SK-N-SH (cell line): ENCODE measurements at regions not wholly inside any gene's neighbourhood (a gene's known extent, or its start where the extent isn't known, plus 50 kb on each side); places are given as distances from the start of the nearest gene placed in this dataset.

Source experiments
- CTCF ChIA-PET: fragments of 300-600, 350-600 bp; formaldehyde crosslinking; extraction: SDS; loops from one replicate; lab custom pipeline; 2021; lab: Yijun Ruan, JAX
- POLR2A ChIA-PET: fragments of 350-600 bp; sonication (Branson Sonifier 250); formaldehyde crosslinking; extraction: SDS; loops from one replicate; lab custom pipeline; 2020; ENCODE audit warnings: antibody characterized with exemption, inconsistent platforms; lab: Yijun Ruan, JAX
- DNase-seq: peaks from one replicate; pipeline ENCODE4 v3.0.0; 2012
- H2AFZ ChIP-seq: fragments of 200-600 bp; sonication (generic); 2 replicates; pipeline ENCODE4 v1.8.1; 2016; ENCODE audit warnings: antibody characterized with exemption, mild to moderate bottlenecking, low read depth
- H3F3A ChIP-seq: fragments of 200-600 bp; sonication (generic); replicated peaks from 2 replicates; pipeline ENCODE3; 2016; ENCODE audit warnings: antibody characterized with exemption, mild to moderate bottlenecking; ENCODE audit not compliant: insufficient read depth
- H3K27ac ChIP-seq, 2 experiments: fragments of 200-500 bp in 1 of 2; fragments of 200-600 bp in 1 of 2; sonication (Bioruptor generic) in 1 of 2; sonication (generic), shearing (Covaris generic) in 1 of 2; 2 replicates each; pipeline versions ENCODE4 v1.5.1 to v1.6.1; 2014 to 2016; ENCODE audit warnings: low read depth in 2 of 2, inconsistent platforms in 1 of 2, low read length in 1 of 2, mild to moderate bottlenecking in 1 of 2, mixed read lengths in 1 of 2
- H3K27me3 ChIP-seq: fragments of 200-600 bp; sonication (generic), shearing (Covaris generic); 2 replicates; pipeline ENCODE4 v1.6.1; 2016; ENCODE audit warnings: mixed run types; ENCODE audit not compliant: insufficient read depth
- H3K36me3 ChIP-seq, 2 experiments: fragments of 200-500 bp in 1 of 2; fragments of 200-600 bp in 1 of 2; sonication (Bioruptor generic) in 1 of 2; sonication (generic) in 1 of 2; replicated peaks in 1 of 2; 2 replicates each; pipeline versions ENCODE3 to v1.5.1; 2014 to 2016; ENCODE audit warnings: low read length in 1 of 2, mild to moderate bottlenecking in 1 of 2; ENCODE audit not compliant: insufficient read depth in 2 of 2, control insufficient read depth in 1 of 2
- H3K4me1 ChIP-seq, 2 experiments: fragments of 200-500 bp in 1 of 2; fragments of 200-600 bp in 1 of 2; sonication (Bioruptor generic) in 1 of 2; sonication (generic), shearing (Covaris generic) in 1 of 2; 2 replicates each; pipeline versions ENCODE4 v1.5.1 to v1.6.1; 2014 to 2016; ENCODE audit warnings: low read depth in 1 of 2, low read length in 1 of 2, mixed run types in 1 of 2; ENCODE audit not compliant: insufficient read depth in 2 of 2, control insufficient read depth in 1 of 2
- H3K4me2 ChIP-seq: fragments of 200-600 bp; sonication (generic), shearing (Covaris generic); 2 replicates; pipeline ENCODE4 v1.6.1; 2017; ENCODE audit warnings: mixed run types
- H3K4me3 ChIP-seq, 2 experiments: fragments of 200-500 bp in 1 of 2; fragments of 200-600 bp in 1 of 2; sonication (Bioruptor generic) in 1 of 2; sonication (generic), shearing (Covaris generic) in 1 of 2; 2 replicates each; pipeline versions ENCODE4 v1.5.1 to v1.8.1; 2014 to 2016; ENCODE audit warnings: low read depth in 2 of 2, inconsistent platforms in 1 of 2, low read length in 1 of 2, mild to moderate bottlenecking in 1 of 2, mixed read lengths in 1 of 2, moderate library complexity in 1 of 2
- H3K79me2 ChIP-seq: fragments of 200-600 bp; sonication (generic); 2 replicates; pipeline ENCODE4 v1.8.1; 2017; ENCODE audit warnings: mild to moderate bottlenecking; ENCODE audit not compliant: insufficient read depth
- H3K9ac ChIP-seq: fragments of 200-600 bp; sonication (generic); 2 replicates; pipeline ENCODE4 v1.6.1; 2017; ENCODE audit warnings: mixed run types
- H3K9me2 ChIP-seq: fragments of 200-600 bp; sonication (generic); 2 replicates; pipeline ENCODE4 v1.6.1; 2017; ENCODE audit warnings: mixed run types
- H3K9me3 ChIP-seq: fragments of 200-600 bp; sonication (generic); 2 replicates; pipeline ENCODE4 v1.6.1; 2017; ENCODE audit warnings: mixed run types, mild to moderate bottlenecking, moderate library complexity
- H4K20me1 ChIP-seq: fragments of 200-600 bp; sonication (generic); 2 replicates; pipeline ENCODE4 v1.6.1; 2017; ENCODE audit warnings: mild to moderate bottlenecking, mixed run types; ENCODE audit not compliant: insufficient read depth
- CHD2 ChIP-seq: fragments of 150-350 bp; IDR thresholded peaks from 2 replicates; pipeline ENCODE4 v1.6.1; 2018; ENCODE audit warnings: low read length; ENCODE audit not compliant: partially characterized antibody
- EP300 ChIP-seq, 2 experiments: IDR thresholded peaks; 2 replicates each; pipeline versions ENCODE4 v1.4.0 to v1.6.1; 2012; ENCODE audit warnings: borderline replicate concordance in 1 of 2, low read depth in 1 of 2, low read length in 1 of 2
- EZH2phosphoT487 ChIP-seq: fragments of 200-600 bp; sonication (generic); IDR thresholded peaks from 2 replicates; pipeline ENCODE4 v1.6.1; 2017; ENCODE audit warnings: low read depth, mixed run types, mild to moderate bottlenecking, antibody characterized with exemption, moderate library complexity, borderline replicate concordance
- FOSL2 ChIP-seq: IDR thresholded peaks from 2 replicates; pipeline ENCODE4 v1.4.0; 2012; ENCODE audit warnings: low read depth, mild to moderate bottlenecking, moderate library complexity, borderline replicate concordance
- FOXJ3 ChIP-seq: sonication (generic); formaldehyde crosslinking; IDR thresholded peaks from 2 replicates; pipeline ENCODE4 v1.5.1; 2020; ENCODE audit warnings: mild to moderate bottlenecking, missing genetic modification reagents
- FOXM1 ChIP-seq: IDR thresholded peaks from 2 replicates; pipeline ENCODE4 v1.4.0; 2012; ENCODE audit warnings: low read depth, mild to moderate bottlenecking
- GABPA ChIP-seq: IDR thresholded peaks from 2 replicates; pipeline ENCODE4 v1.4.0; 2012; ENCODE audit warnings: low read depth, mild to moderate bottlenecking
- GATA2 ChIP-seq: sonication (generic); formaldehyde crosslinking; IDR thresholded peaks from 2 replicates; pipeline ENCODE4 v1.5.0; 2020; ENCODE audit warnings: mild to moderate bottlenecking, missing genetic modification reagents
- IRF3 ChIP-seq: fragments of 150-350 bp; IDR thresholded peaks from 2 replicates; pipeline ENCODE4 v1.6.1; 2016; ENCODE audit warnings: mild to moderate bottlenecking, low read depth, low read length
- JUND ChIP-seq: IDR thresholded peaks from 2 replicates; pipeline ENCODE4 v1.4.0; 2012
- MAX ChIP-seq: IDR thresholded peaks from 2 replicates; pipeline ENCODE4 v1.4.0; 2012; ENCODE audit warnings: low read depth
- MEF2A ChIP-seq: IDR thresholded peaks from 2 replicates; pipeline ENCODE4 v1.4.0; 2012; ENCODE audit warnings: low read depth, borderline replicate concordance
- NRF1 ChIP-seq: IDR thresholded peaks from 2 replicates; pipeline ENCODE4 v1.6.1; 2012; ENCODE audit warnings: low read depth, mild to moderate bottlenecking, low read length
- RAD21 ChIP-seq: IDR thresholded peaks from 2 replicates; pipeline ENCODE4 v1.6.1; 2012; ENCODE audit warnings: mild to moderate bottlenecking, low read length
- RFX5 ChIP-seq: IDR thresholded peaks from 2 replicates; pipeline ENCODE4 v1.6.1; 2012; ENCODE audit warnings: mild to moderate bottlenecking, improper control_type of control experiment, low read length
- SMC3 ChIP-seq: IDR thresholded peaks from 2 replicates; pipeline ENCODE4 v1.6.1; 2012; ENCODE audit warnings: low read depth, low read length, improper control_type of control experiment
- TAF1 ChIP-seq: IDR thresholded peaks from 2 replicates; pipeline ENCODE4 v1.6.1; 2012; ENCODE audit warnings: low read depth, mild to moderate bottlenecking, low read length, moderate library complexity, borderline replicate concordance
- USF2 ChIP-seq: fragments of 150-350 bp; IDR thresholded peaks from 2 replicates; pipeline ENCODE4 v1.6.1; 2017; ENCODE audit warnings: antibody characterized with exemption, low read length, low read depth, borderline replicate concordance
- YY1 ChIP-seq: IDR thresholded peaks from 2 replicates; pipeline ENCODE4 v1.4.0; 2012; ENCODE audit warnings: low read depth, mild to moderate bottlenecking
- WGBS: methylation state at CpG from one replicate; pipeline ENCODE4 v1.1.6; 2017; ENCODE audit warnings: low lambda C conversion rate; 5-methylcytosine and 5-hydroxymethylcytosine counted together

- TF ChIP-seq SMC3: no peak
- no peak for TF ChIP-seq EP300 (IDR thresholded peaks at IDR 0.05; ENCODE audit: borderline replicate concordance in 1 of 2, low read depth in 1 of 2, low read length in 1 of 2)
- no peak for TF ChIP-seq EZH2phosphoT487
- Histone ChIP-seq H4K20me1 (no peaks in the 10 kb centered on the region), H3K4me2 (no peak overlapping the region), H2AFZ (no peak overlapping the region), H3F3A (peaks cover 4% of the 10 kb centered on the region), H3K79me2 (no peaks in the 10 kb centered on the region), H3K27ac (no peak overlapping the region), H3K9ac (no peak overlapping the region), H3K4me3 (no peak overlapping the region), H3K4me1 (no peaks in the 10 kb centered on the region), H3K36me3 (no peaks in the 10 kb centered on the region), H3K9me3 (no peaks in the 10 kb centered on the region), H3K27me3 (no peaks in the 10 kb centered on the region), H3K9me2 (no peaks in the 10 kb centered on the region)
- WGBS: 87% methylated on average over 2 of the region's 2 CpGs
- CTCF ChIA-PET: no interaction called here
- no peak for DNase-seq
- POLR2A ChIA-PET: no interaction called here
Observed at GRCh38 chr1:173128742-173129141, 78.0 kb upstream of the TNFSF18 start.

GRCh38 chr1:173127369-173128307, 76.9 kb upstream of the TNFSF18 start:
- Histone ChIP-seq H3K9me3 (no peaks in the 10 kb centered on the region), H3K9me2 (no peaks in the 10 kb centered on the region), H3F3A (peaks cover 4% of the 10 kb centered on the region), H3K4me3 (no peak overlapping the region), H3K4me1 (peaks cover 7 to 10% of the 10 kb centered on the region in 2 experiments), H3K27me3 (no peaks in the 10 kb centered on the region), H4K20me1 (no peaks in the 10 kb centered on the region), H3K79me2 (no peaks in the 10 kb centered on the region), H3K9ac (no peak overlapping the region), H3K27ac (no peak overlapping the region), H2AFZ (no peak overlapping the region), H3K36me3 (no peaks in the 10 kb centered on the region), H3K4me2 (no peak overlapping the region)
- DNase-seq: no peak
- ChIA-PET CTCF (no interaction called here), POLR2A (no interaction called here)
- 53% methylated on average over 12 of the region's 12 CpGs for WGBS
- TF ChIP-seq RAD21 (no peak), IRF3 (no peak), MAX (no peak), JUND (no peak), USF2 (no peak), YY1 (no peak), FOSL2 (no peak), SMC3 (no peak), FOXJ3 (CRISPR knock-in tag) (no peak), FOXM1 (no peak), GABPA (no peak), MEF2A (no peak), TAF1 (no peak), GATA2 (CRISPR knock-in tag) (no peak), CHD2 (no peak), EZH2phosphoT487 (no peak), NRF1 (no peak), RFX5 (no peak)
